KBM-7 (cell line): ENCODE measurements at regions not wholly inside any gene's neighbourhood (a gene's known extent, or its start where the extent isn't known, plus 50 kb on each side); places are given as distances from the start of the nearest gene placed in this dataset.

ENCODE experiments used
- DNase-seq: peaks from one replicate; pipeline ENCODE4 v3.0.0-alpha.2; 2015
- in situ Hi-C: fragments of 300-500 bp; cut with MboI; formaldehyde crosslinking; loops from 2 replicates; pipeline ENCODE4 v1.14.3; 2020; ENCODE audit warnings: low sequenced_read_pairs, low pct_unique_long_range_greater_than_20kb, mixed read lengths

- no peak for DNase-seq
- in situ Hi-C loops: no loop called here
Measured at GRCh38 chr16:86324320-86324719, 186.0 kb upstream of the FOXF1 start.

DNA sequence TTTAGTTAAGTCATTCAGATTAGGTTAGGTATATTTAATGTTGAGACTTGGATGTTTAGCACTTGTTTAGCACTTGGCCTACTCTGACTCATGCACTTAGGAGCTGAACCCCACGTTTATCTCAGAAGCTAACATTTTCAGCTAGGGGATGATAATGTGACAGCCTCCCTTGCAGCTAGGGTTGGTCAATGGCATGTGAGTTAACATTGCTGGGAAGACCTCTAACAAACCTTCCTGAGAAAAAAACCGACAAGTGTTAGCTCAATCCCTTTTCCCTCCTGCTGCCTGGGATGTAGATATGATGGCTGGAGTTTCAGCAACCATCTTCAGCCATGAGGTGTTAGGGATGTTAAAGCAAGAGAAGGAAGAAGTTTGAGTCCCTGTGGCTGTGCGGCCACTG is 185.0 kb upstream of the FOXF1 start:
- in situ Hi-C loops: no loop called here
- no peak for DNase-seq

DNA sequence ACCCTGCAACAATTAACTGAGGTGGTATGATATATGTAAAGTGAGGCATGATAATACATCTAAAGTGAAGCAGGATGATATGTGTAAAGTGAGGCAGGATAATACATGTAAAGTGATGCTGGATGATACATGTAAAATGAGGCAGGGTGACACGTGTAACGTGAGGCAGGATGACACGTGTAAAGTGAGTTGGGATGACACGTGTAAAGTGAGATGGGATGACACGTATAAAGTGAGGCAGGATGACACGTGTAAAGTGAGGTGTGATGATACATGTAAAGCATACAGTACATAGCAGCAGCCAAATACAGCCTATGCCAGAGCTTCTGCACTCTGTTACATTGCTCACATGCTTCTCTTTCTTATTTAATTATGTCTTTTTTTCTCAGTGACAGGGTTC is 184.4 kb upstream of the FOXF1 start:
- no peak for DNase-seq
- in situ Hi-C loops: no loop called here

- in situ Hi-C loops: no loop called here
- DNase-seq: no peak
Measured at GRCh38 chr16:86327321-86327720, 183.0 kb upstream of the FOXF1 start.

- in situ Hi-C loops: no loop called here
- no peak for DNase-seq
Measured at GRCh38 chr16:86330906-86331305, 179.4 kb upstream of the FOXF1 start.

DNA sequence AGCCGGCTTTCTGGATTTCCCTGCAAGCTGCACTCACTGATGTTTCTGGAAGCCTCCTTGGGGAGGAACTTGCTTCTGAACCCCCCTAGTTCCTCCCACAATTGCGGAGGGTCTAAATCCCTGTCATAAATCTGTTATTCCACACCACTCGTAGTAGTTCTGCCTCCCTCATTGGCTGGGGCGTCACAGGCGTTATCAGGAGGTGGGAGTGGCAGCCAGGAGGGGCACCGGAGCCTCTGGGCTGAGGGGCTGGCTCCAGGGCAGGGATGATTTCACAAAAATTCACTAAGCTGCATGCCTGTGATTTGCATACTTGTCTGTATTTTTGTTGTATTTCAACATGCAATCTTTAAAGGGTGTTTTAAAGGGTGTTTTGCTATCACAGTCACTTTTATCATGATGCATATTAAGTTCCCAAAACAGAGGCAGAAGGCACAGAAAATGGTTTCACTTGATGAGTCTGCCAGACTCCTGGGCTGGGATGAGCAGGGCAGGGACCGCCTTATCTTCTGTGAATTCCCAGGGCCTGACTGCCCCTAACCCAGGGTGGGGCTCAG is 176.2 kb upstream of the FOXF1 start:
- in situ Hi-C loops: no loop called here
- no peak for DNase-seq

DNA sequence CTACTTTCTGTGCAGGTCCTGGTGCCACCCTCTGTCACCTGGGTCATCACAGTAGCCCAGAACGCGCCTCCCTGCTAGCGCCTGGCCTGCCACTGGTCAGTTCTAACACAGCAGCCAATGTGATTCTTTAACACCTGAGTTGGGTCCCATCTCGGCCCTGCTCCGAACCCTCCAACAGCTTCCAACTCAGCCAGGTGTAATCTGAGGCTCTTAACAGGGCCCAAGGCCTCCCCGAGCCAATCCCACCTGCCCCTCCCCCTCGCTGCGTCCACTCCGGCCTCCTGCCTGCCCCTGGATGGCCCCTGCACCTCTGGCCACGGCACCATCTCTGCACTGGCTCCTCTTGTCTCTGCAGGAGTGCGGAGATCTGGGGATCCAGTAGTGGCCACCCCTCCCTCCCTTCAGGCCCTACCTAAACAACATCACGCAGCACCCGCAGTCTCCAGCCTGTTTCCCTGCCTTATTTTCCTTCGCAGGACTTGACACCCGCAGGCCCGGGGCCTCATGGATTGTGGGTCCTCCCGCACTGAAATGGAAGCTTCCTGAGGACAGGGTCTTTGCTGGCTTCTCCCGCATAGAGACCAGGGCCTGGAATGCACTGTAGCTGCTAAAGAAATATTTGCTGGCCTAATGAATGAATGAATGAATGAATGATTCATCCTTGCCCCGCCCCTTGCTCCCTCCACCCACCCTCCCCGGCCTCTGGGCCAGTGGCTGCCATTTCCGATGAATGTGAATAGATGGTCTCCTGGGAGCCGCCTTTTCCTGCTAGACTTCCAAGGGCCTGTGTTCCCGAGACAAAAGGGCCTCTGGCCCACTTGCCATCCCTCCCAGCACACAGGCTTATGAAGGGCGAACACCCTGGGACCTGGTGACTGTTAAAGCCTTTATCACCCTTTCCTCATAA is 174.8 kb upstream of the FOXF1 start:
- in situ Hi-C loops: no loop called here
- no peak for DNase-seq

DNA sequence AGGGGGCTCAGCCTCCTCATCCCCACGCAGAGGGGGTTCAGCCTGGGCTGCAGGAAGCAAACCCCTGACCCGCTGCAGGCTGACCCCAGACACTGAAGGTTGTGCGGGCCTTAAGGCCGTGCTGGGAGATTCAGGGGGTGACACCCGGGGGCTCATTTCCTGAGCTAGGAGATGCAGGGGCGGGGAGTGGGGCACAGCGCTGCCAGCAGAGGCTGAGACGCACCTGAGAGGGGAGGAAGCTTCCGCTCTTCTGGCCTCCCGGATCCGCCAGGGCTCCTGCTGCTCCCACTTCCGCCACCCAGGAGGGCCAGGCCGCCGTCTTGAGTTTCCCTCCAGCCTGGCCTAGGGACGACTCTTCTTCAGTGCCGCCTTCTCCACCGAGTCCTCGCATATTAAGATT is 173.2 kb upstream of the FOXF1 start:
- in situ Hi-C loops: no loop called here
- DNase-seq: no peak

DNA sequence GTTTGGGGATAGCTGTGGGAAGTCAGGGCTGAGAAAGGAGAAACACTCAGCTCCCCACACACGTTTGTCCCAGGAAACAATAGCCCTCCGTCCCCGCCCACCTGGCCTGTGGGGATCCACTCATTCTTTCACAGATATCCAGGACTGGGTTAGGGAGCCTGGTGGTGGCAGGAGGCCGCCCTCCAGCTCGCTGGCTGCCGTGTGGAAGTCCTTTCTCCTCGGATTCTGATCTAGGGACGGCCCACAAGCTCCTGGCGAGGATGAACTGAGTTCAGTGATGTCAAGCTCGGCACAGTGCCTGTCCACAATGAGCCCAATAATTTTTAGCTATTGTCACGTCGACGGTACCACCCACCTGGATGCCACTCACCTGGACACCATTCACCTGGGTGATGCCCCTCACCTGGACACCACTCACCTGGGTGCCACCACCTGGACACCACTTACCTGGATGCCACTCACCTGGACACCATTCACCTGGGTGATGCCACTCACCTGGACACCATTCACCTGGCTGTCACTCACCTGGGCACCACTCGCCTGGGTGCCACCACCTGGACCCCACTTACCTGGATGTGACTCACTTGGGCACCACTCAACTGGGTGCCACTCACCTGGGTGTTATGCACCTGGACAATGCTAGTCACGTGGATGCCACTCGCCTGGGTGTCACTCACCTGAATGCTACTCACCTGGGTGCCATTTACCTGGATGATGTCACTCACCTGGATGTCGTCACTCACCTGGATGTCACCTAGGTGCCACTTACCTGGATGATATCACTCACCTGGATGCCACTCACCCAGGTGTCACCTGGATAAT is 172.5 kb upstream of the FOXF1 start:
- DNase-seq: no peak
- in situ Hi-C loops: no loop called here

DNA sequence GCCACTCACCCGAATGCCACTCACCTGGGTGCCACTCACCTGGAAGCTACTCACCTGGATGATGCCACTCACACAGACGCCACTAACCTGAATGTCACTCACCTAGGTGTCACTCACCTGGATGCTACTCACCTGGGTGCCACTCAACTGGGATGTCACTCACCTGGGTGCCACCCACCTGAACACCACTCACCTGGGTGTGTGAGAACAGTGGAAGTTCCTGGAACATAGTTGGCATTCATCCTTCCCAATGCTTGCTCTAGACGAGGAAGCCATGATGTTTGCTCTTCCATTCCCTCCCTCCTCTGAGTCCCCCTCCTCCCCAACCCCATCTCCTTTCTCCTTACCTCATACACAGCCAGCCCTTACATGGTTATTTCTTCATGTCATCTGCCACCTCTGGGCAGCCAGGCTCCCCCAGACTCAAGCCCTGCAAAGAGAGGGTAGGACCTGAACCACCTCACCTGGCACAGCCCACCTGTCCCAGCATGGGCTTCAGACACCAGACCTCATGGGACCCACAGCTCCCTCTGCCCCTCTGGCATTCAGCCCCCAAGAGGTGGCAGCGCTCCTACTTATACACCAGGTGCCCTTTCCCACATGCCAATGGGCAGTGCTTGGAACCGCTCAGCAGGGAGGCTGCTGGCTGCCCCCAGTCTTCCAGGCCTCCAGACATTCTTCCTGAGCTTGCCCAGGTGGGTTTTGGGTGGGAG is 171.8 kb upstream of the FOXF1 start:
- in situ Hi-C loops: no loop called here
- DNase-seq: no peak

DNA sequence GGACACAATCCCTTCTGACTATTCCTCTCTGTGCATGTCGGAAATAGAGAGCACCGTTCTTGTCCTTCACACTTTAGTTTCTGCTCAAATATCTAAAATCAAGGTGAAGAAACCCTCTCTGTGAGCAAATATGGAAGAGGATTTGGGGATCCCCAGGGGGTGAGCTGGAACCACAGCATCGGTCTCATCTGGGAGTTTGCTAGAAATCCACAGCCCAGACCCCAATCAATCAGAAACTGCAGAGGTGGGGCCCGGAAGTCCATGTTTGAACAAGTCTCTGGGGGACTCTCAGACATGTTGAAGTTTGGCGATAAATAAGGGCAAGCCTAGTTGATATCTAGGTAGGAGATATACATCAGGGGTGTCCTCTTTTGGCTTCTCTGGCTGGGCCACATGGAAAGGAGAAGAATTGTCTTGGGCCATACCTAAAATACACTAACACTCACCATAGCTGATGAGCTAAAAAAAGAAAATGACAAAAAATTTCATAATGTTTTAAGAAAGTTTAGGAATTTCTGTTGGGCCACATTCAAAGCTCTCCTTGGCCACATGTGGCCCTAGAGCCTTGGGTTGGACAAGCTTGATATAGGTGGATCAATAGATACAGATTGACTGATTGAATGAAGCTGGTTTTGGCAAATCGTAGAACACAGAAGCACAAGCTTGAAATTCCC is 168.0 kb upstream of the FOXF1 start:
- in situ Hi-C loops: no loop called here
- DNase-seq: no peak

DNA sequence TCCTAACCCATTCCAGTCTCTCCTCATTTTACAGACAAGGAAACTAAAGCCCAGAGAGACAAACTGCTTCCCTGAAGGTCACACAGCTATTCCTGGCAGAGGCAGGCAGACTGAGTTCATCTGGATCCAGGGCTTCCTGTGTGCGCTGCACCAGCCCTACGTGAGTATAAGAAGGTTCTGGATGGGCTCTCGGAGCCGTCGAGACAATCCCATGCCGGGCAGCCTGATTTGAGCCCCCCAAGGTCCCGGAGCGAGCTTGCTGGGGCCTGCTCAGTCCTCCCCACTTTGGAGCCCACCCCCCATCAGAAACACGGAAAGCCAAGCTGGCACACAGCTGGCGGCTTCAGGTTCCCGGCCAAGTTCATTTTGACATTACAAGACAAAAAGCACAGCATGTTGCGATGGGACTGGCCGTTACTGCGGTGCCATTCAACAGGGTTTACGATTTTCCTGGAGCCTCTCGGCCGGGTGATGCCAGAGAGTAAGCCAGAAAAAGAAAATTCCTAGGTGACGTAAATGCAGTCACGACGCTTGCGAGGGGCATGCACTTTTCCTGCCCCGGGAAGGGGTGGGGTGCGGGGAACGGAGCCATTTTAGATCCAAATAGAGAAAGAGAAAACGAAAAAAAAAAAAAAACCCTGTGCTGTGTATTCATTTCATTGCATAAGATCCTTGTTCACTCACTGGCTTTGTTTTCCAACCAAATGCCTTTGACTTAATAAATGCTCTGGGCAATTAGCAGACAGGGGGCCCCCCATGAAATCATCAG is 167.1 kb upstream of the FOXF1 start:
- in situ Hi-C loops: no loop called here
- no peak for DNase-seq

DNA sequence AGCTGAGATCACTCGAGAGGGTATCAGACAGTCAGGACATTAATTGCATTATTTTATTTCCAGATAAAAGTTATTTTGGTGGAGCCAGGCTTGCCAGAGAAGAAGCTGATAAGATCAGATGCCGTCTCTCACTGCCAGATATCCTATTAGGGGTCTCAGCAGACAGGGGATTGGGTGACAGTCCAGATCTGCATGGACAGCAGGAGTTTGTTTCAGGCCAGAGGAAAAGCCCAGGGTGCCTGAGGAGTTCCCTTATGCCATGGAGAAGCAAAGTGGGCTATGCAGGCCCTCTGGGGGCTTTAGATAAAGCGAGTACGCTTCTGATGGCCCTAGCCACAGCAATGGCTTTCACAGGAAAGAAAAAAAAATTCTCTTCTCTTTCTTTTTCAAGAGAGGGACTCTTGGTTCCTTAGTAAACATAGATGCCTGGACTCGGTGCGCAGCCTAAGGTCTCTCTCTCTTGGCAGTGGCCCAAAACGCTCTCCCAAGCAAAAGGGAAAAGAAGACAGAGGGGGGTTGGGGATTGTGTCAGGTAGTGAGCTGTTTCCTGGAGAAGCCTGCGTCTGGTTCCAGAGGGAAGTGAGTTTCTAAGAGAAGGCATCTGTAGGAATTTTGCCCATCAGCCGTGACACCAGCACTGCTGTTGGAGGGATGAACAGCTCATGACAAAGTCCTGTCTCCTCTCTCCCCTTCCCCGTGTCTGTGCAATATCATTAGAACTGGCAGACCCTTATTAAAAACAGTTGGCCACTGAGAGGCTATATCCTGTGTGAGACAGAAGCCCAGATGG is 166.3 kb upstream of the FOXF1 start:
- in situ Hi-C loops: no loop called here
- no peak for DNase-seq

GRCh38 chr16:86344586-86344871 is 165.8 kb upstream of the FOXF1 start:
- in situ Hi-C loops: no loop called here
- no peak for DNase-seq

- DNase-seq: no peak
- in situ Hi-C loops: no loop called here
Measured at GRCh38 chr16:86344881-86345280, 165.4 kb upstream of the FOXF1 start.

DNA sequence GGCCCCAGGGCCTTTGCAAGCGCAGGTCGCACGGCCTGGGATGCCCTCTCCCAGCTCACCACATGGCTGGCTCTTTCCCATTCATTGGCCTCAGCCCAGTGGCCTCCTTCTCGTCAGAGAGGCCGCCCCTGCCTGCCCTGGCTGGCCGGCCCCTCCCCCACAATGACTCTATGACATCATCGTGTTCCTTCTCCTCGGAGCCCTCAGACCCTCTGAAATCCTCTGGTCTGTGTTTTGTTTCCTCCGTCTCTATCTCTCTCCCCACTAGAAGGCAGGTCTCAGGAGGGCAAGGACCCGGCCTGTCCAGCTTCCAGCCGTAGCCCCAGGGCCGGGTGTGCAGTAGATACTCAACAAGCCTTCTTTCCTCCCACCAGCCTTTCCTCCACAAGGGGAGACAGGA is 164.8 kb upstream of the FOXF1 start:
- in situ Hi-C loops: no loop called here
- DNase-seq: no peak

DNA sequence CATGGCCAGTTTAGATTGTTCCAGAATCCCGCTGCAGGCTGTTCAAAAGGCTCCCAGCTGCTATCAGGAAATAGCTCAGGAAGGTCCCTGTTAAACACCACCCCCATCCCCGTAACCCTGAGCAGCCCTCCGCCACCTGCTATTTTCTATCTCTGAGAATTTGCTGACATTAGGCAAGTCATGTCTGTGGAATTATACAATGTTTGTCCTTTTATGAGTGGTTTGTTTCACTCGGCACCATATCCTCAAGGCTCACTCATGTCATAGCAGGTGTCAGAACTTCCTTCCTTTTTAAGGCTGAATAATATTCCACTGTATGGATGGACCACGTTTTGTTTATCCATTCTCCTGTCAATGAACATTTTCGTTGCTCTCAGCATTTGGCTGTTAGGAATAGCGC is 164.3 kb upstream of the FOXF1 start:
- DNase-seq: no peak
- in situ Hi-C loops: no loop called here

DNA sequence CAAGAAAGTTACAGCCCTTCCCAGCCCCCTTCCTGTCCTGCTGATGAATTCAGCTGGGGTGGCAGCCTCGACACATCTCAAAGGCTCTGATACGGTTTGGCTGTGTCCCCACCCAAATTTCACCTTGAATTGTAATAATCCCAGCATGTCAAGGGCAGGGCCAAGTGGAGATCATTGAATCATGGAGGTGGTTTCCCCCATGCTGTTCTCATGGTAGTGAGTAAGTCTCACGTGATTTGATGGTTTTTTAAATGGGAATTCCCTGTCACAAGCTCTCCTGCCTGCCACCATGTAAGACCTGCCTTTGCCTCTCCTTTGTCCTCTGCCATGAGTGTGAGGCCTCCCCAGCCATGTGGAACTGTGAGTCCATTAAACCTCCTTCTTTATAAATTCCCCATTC is 163.2 kb upstream of the FOXF1 start:
- DNase-seq: no peak
- in situ Hi-C loops: no loop called here
